PFSK-1 (cell line): ENCODE measurements at regions not wholly inside any gene's neighbourhood (a gene's known extent, or its start where the extent isn't known, plus 50 kb on each side); places are given as distances from the start of the nearest gene placed in this dataset.

Source experiments
- FOXP2 ChIP-seq: optimal IDR thresholded peaks from 2 replicates; pipeline ENCODE3; 2011; ENCODE audit warnings: borderline replicate concordance, control low read depth, inconsistent platforms; ENCODE audit not compliant: insufficient read depth; ENCODE audit errors: extremely low read length, extremely low read depth
- POLR2AphosphoS5 ChIP-seq: IDR thresholded peaks from 2 replicates; pipeline ENCODE4 v1.6.1; 2012; ENCODE audit warnings: low read depth, mild to moderate bottlenecking, control low read depth, low read length, moderate library complexity
- TAF1 ChIP-seq: IDR thresholded peaks from 2 replicates; pipeline ENCODE4 v1.6.1; 2012; ENCODE audit warnings: low read length, control low read depth, borderline replicate concordance; ENCODE audit not compliant: insufficient read depth
- TF ChIP-seq, protein P1 (sequence below), 2 experiments: IDR thresholded peaks; 2 replicates each; pipeline versions ENCODE4 v1.6.1 to v1.8.0; 2011 to 2012; ENCODE audit warnings: low read depth in 2 of 2, low read length in 2 of 2, control low read depth in 1 of 2, inconsistent platforms in 1 of 2, mild to moderate bottlenecking in 1 of 2, moderate library complexity in 1 of 2; ENCODE audit not compliant: insufficient read depth in 1 of 2

DNA sequence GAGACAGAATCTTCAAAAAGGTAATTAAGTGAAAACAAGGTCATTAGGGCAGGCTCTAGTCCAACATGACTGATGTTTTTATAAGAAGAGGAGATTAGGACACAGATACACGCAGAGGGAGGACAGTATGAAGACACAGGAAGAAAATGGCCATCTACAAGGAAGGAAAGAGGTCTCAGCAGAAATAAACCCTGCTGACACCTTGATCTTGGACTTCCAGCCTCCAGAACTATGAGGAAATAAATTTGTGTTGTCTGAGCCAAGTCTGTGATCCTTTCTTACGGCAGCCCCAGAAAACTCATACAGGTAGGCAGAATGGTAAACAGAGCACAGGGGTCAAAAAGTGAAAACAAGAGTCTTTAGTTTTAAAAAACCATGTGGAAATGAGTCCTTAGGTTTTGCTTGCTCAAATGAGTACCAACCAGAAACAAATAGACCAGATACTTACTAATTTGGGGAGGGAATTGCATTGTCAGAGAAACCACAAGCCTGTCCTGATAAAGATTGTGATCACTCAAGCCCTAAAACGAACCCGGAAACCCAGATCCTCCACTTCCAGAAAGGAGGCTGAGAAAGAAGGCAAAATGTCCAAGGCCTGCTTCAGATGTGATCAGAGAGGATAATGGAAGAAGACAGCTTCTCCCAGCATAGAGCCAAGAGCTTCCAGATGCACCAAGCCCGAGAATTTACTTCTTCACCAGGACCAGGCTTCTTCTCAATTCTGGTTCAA is 93.9 kb downstream of the DUSP6 start:
- TF ChIP-seq, protein P1, sequence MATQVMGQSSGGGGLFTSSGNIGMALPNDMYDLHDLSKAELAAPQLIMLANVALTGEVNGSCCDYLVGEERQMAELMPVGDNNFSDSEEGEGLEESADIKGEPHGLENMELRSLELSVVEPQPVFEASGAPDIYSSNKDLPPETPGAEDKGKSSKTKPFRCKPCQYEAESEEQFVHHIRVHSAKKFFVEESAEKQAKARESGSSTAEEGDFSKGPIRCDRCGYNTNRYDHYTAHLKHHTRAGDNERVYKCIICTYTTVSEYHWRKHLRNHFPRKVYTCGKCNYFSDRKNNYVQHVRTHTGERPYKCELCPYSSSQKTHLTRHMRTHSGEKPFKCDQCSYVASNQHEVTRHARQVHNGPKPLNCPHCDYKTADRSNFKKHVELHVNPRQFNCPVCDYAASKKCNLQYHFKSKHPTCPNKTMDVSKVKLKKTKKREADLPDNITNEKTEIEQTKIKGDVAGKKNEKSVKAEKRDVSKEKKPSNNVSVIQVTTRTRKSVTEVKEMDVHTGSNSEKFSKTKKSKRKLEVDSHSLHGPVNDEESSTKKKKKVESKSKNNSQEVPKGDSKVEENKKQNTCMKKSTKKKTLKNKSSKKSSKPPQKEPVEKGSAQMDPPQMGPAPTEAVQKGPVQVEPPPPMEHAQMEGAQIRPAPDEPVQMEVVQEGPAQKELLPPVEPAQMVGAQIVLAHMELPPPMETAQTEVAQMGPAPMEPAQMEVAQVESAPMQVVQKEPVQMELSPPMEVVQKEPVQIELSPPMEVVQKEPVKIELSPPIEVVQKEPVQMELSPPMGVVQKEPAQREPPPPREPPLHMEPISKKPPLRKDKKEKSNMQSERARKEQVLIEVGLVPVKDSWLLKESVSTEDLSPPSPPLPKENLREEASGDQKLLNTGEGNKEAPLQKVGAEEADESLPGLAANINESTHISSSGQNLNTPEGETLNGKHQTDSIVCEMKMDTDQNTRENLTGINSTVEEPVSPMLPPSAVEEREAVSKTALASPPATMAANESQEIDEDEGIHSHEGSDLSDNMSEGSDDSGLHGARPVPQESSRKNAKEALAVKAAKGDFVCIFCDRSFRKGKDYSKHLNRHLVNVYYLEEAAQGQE (IDR thresholded peaks at IDR 0.05; ENCODE audit: insufficient read depth in 1 of 2, low read depth in 2 of 2, low read length in 2 of 2): no peak
- TF ChIP-seq TAF1 (no peak), POLR2AphosphoS5 (no peak), FOXP2 (no peak)
